ENCODE measurements at regions not wholly inside any gene's neighbourhood (a gene's known extent, or its start where the extent isn't known, plus 50 kb on each side); places are given as distances from the start of the nearest gene placed in this dataset.

DNA sequence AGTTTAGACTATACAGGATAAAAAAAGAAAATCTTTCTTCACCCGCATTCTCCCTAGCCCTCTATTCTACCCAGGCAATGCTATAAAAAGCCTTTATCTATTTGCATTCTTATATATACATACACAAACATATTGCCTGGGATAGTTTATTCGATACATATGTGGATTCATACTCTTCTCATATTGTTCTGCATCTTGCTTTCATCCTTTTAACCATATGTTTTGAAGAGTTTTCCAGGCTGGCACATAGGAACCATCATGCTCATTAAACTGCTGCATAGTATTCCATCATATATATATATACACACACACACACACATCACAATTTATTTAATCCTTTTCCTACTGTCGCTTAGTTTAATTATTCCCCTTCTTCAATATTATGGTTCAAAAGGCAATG is 461.2 kb downstream of the NTRK2 start:
- TF ChIP-seq ZFX (IDR thresholded peaks at IDR 0.05; ENCODE audit: borderline replicate concordance), result no peak
- TF ChIP-seq, protein P1, sequence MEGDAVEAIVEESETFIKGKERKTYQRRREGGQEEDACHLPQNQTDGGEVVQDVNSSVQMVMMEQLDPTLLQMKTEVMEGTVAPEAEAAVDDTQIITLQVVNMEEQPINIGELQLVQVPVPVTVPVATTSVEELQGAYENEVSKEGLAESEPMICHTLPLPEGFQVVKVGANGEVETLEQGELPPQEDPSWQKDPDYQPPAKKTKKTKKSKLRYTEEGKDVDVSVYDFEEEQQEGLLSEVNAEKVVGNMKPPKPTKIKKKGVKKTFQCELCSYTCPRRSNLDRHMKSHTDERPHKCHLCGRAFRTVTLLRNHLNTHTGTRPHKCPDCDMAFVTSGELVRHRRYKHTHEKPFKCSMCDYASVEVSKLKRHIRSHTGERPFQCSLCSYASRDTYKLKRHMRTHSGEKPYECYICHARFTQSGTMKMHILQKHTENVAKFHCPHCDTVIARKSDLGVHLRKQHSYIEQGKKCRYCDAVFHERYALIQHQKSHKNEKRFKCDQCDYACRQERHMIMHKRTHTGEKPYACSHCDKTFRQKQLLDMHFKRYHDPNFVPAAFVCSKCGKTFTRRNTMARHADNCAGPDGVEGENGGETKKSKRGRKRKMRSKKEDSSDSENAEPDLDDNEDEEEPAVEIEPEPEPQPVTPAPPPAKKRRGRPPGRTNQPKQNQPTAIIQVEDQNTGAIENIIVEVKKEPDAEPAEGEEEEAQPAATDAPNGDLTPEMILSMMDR (IDR thresholded peaks at IDR 0.05), result no peak
